ENCODE measurements at regions not wholly inside any gene's neighbourhood (a gene's known extent, or its start where the extent isn't known, plus 50 kb on each side); places are given as distances from the start of the nearest gene placed in this dataset.
"Not testable (repeated sequence)": the region's sequence is repeated elsewhere in the genome, so short reads cannot be mapped to it uniquely, and the experiment has no call there.

DNA sequence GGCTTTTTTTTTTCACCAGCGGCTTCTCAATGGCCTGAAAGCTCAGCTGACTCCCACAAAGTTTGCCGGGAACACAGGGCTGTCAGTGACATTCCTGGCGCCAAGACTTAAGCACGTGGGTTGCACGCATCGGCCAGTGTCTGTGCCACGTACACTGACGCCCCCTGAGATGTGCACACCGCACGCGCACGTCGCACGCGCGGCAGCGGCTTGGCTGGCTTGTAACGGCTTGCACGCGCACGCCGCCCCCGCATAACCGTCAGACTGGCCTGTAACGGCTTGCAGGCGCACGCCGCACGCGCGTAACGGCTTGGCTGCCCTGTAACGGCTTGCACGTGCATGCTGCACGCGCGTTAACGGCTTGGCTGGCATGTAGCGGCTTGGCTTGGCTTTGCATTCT, 63.2 kb downstream of the CCDC74A start:
- Histone ChIP-seq H3K4me3 (replicated peaks in 1 of 3; ENCODE audit: insufficient read depth in 1 of 3, low read depth in 1 of 3, low read length in 3 of 3) (no peak overlapping the region), H2AFZ (ENCODE audit: low read depth, low read length) (no peak overlapping the region), H3K4me2 (ENCODE audit: insufficient read depth, low read length) (no peak overlapping the region), H3K9me3 (replicated peaks; ENCODE audit: control insufficient read depth, insufficient read depth, low read length) (no peaks in the 10 kb centered on the region), H3K79me2 (ENCODE audit: control insufficient read depth, insufficient read depth, low read length) (no peaks in the 10 kb centered on the region), H3K9ac (replicated peaks; ENCODE audit: extremely low read depth, insufficient read depth, low read length) (no peak overlapping the region), H3K27ac (ENCODE audit: insufficient read depth, low read depth, low read length) (no peak overlapping the region), H3K9me1 (replicated peaks; ENCODE audit: control insufficient read depth, extremely low read depth, insufficient read depth, low read length) (no peaks in the 10 kb centered on the region), H3K36me3 (ENCODE audit: control insufficient read depth in 2 of 2, extremely low read depth in 1 of 2, insufficient read depth in 2 of 2, low read length in 2 of 2) (no peaks in the 10 kb centered on the region), H3K27me3 (ENCODE audit: control insufficient read depth in 2 of 2, insufficient read depth in 2 of 2, low read length in 2 of 2) (peaks cover 0 to 3% of the 10 kb centered on the region in 2 experiments), H4K20me1 (replicated peaks; ENCODE audit: control insufficient read depth, extremely low read depth, insufficient read depth, low read length) (no peaks in the 10 kb centered on the region), H3K4me1 (ENCODE audit: control insufficient read depth, extremely low read depth, insufficient read depth, low read length) (no peaks in the 10 kb centered on the region)
- BruUV-seq (replicated peaks), result no TSS peak
- no peak for DNase-seq (ENCODE audit: low read depth, low spot score)
- ChIA-PET POLR2A (no interaction called here), CTCF (no interaction called here)
- FAIRE-seq, result no peak
- TF ChIP-seq FOS (IDR thresholded peaks at IDR 0.05; ENCODE audit: borderline replicate concordance, insufficient read depth, low read length) (no peak), EZH2 (IDR thresholded peaks at IDR 0.05; ENCODE audit: borderline replicate concordance, low read depth, low read length, severe bottlenecking) (no peak), JUN (IDR thresholded peaks at IDR 0.05; ENCODE audit: borderline replicate concordance, insufficient read depth, insufficient read length, low read depth) (no peak), MYC (IDR thresholded peaks at IDR 0.05; ENCODE audit: low read depth, low read length) (no peak), POLR2A (IDR thresholded peaks at IDR 0.05; ENCODE audit: low read depth, low read length) (no peak), GATA2 (IDR thresholded peaks at IDR 0.05; ENCODE audit: insufficient read depth, insufficient read length, low read depth, low read length) (no peak), POLR2AphosphoS5 (IDR thresholded peaks at IDR 0.05; ENCODE audit: insufficient read depth, low read depth, low read length) (no peak)
- TF ChIP-seq, protein P1, sequence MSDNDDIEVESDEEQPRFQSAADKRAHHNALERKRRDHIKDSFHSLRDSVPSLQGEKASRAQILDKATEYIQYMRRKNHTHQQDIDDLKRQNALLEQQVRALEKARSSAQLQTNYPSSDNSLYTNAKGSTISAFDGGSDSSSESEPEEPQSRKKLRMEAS (IDR thresholded peaks at IDR 0.05; ENCODE audit: insufficient read depth, insufficient read length), result no peak
- TF ChIP-seq, protein P2, sequence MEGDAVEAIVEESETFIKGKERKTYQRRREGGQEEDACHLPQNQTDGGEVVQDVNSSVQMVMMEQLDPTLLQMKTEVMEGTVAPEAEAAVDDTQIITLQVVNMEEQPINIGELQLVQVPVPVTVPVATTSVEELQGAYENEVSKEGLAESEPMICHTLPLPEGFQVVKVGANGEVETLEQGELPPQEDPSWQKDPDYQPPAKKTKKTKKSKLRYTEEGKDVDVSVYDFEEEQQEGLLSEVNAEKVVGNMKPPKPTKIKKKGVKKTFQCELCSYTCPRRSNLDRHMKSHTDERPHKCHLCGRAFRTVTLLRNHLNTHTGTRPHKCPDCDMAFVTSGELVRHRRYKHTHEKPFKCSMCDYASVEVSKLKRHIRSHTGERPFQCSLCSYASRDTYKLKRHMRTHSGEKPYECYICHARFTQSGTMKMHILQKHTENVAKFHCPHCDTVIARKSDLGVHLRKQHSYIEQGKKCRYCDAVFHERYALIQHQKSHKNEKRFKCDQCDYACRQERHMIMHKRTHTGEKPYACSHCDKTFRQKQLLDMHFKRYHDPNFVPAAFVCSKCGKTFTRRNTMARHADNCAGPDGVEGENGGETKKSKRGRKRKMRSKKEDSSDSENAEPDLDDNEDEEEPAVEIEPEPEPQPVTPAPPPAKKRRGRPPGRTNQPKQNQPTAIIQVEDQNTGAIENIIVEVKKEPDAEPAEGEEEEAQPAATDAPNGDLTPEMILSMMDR (IDR thresholded peaks at IDR 0.05; ENCODE audit: extremely low read depth in 1 of 2, insufficient read depth in 1 of 2, low read depth in 1 of 2, low read length in 2 of 2), result no peak
- dilution Hi-C loops (cut with MboI; ENCODE audit: extremely low pct_ligation_motif_present, low sequenced_read_pairs), result no loop called here
- intact Hi-C loops (cut with micrococcal nuclease), result no loop called here

DNA sequence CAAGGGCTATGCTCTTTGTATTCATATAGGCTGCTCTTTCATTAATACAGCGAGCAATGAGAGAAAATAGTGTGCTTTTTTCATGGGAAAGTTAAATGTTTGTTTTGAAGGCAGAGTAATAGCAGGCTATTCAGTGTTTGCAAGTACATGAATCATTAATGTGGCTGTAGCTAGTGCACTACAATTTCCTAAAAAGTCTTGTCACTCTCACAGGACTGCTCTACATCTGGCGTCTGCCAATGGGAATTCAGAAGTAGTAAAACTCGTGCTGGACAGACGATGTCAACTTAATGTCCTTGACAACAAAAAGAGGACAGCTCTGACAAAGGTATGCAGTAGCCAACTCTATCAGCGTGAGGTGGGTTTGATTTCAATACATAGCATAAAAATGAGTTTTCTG, 68.9 kb downstream of the CCDC74A start:
- dilution Hi-C loops (cut with MboI; ENCODE audit: extremely low pct_ligation_motif_present, low sequenced_read_pairs); H3K4me1 ChIP-seq (ENCODE audit: control insufficient read depth, extremely low read depth, insufficient read depth, low read length); POLR2A ChIA-PET; BruUV-seq (replicated peaks); H3K9ac ChIP-seq (replicated peaks; ENCODE audit: extremely low read depth, insufficient read depth, low read length); H3K9me3 ChIP-seq (replicated peaks; ENCODE audit: control insufficient read depth, insufficient read depth, low read length); H4K20me1 ChIP-seq (replicated peaks; ENCODE audit: control insufficient read depth, extremely low read depth, insufficient read depth, low read length); H3K79me2 ChIP-seq (ENCODE audit: control insufficient read depth, insufficient read depth, low read length); FAIRE-seq; H3K27me3 ChIP-seq (ENCODE audit: control insufficient read depth in 2 of 2, insufficient read depth in 2 of 2, low read length in 2 of 2); H3K36me3 ChIP-seq (ENCODE audit: control insufficient read depth in 2 of 2, extremely low read depth in 1 of 2, insufficient read depth in 2 of 2, low read length in 2 of 2); H3K4me3 ChIP-seq (replicated peaks in 1 of 3; ENCODE audit: insufficient read depth in 1 of 3, low read depth in 1 of 3, low read length in 3 of 3); H2AFZ ChIP-seq (ENCODE audit: low read depth, low read length); H3K9me1 ChIP-seq (replicated peaks; ENCODE audit: control insufficient read depth, extremely low read depth, insufficient read depth, low read length): not testable (repeated sequence)
- intact Hi-C loops (cut with micrococcal nuclease), result loop anchor here (2.0 kb wide), 1 partner anchor 104 kb away; the partner anchor contains the start of gene MZT2A
- DNase-seq (ENCODE audit: low read depth, low spot score), result peak; percentile 69
- Histone ChIP-seq H3K27ac (ENCODE audit: insufficient read depth, low read depth, low read length) (peak overlapping the region; percentile 66), H3K4me2 (ENCODE audit: insufficient read depth, low read length) (peak overlapping the region; percentile 58)
- CTCF ChIA-PET, result interaction anchor here (1.5 kb wide), 1 partner anchor 104 kb away, joined by 3 read pairs; no protein-coding TSS in a partner anchor

DNA sequence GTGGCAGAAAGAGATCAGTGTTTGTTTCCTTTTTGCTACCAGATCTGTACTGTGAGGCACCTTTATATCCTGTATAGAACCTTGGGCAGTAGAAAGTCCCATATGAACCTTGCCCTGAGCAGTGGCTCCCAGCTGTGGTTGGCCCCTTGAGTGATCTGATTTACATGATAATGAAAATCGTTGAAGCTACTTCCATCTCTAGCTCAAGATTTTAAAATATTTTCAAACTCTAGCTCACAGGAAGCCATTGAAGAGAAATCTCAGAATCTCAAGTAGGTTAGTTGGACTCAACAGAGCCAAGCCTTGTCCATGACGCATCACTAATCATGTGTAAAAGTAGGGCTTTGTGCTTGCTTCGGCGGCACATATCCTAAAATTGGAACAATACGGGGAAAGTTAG, 74.8 kb downstream of the CCDC74A start:
- H3K36me3 ChIP-seq (ENCODE audit: control insufficient read depth in 2 of 2, extremely low read depth in 1 of 2, insufficient read depth in 2 of 2, low read length in 2 of 2); intact Hi-C loops (cut with micrococcal nuclease); H3K27ac ChIP-seq (ENCODE audit: insufficient read depth, low read depth, low read length); H3K9ac ChIP-seq (replicated peaks; ENCODE audit: extremely low read depth, insufficient read depth, low read length); H3K9me3 ChIP-seq (replicated peaks; ENCODE audit: control insufficient read depth, insufficient read depth, low read length); BruUV-seq (replicated peaks); dilution Hi-C loops (cut with MboI; ENCODE audit: extremely low pct_ligation_motif_present, low sequenced_read_pairs); CTCF ChIA-PET; H3K9me1 ChIP-seq (replicated peaks; ENCODE audit: control insufficient read depth, extremely low read depth, insufficient read depth, low read length); H2AFZ ChIP-seq (ENCODE audit: low read depth, low read length); FAIRE-seq; POLR2A ChIA-PET; H3K79me2 ChIP-seq (ENCODE audit: control insufficient read depth, insufficient read depth, low read length); H3K4me3 ChIP-seq (replicated peaks in 1 of 3; ENCODE audit: insufficient read depth in 1 of 3, low read depth in 1 of 3, low read length in 3 of 3); H3K4me2 ChIP-seq (ENCODE audit: insufficient read depth, low read length); H3K27me3 ChIP-seq (ENCODE audit: control insufficient read depth in 2 of 2, insufficient read depth in 2 of 2, low read length in 2 of 2); DNase-seq (ENCODE audit: low read depth, low spot score); H4K20me1 ChIP-seq (replicated peaks; ENCODE audit: control insufficient read depth, extremely low read depth, insufficient read depth, low read length); H3K4me1 ChIP-seq (ENCODE audit: control insufficient read depth, extremely low read depth, insufficient read depth, low read length): not testable (repeated sequence)
